ENCODE measurements at regions not wholly inside any gene's neighbourhood (a gene's known extent, or its start where the extent isn't known, plus 50 kb on each side); places are given as distances from the start of the nearest gene placed in this dataset.

GRCh38 chr6:21295506-21296240, 297.9 kb upstream of the SOX4 start:
- TF ChIP-seq CTCF (IDR thresholded peaks at IDR 0.05; ENCODE audit: insufficient read depth, low read depth, low read length), result no peak
- no peak for TF ChIP-seq EZH2 (IDR thresholded peaks at IDR 0.05; ENCODE audit: insufficient read depth, low read length)

Measured in astrocyte (in vitro differentiated cells and primary cell).